ENCODE measurements at regions not wholly inside any gene's neighbourhood (a gene's known extent, or its start where the extent isn't known, plus 50 kb on each side); places are given as distances from the start of the nearest gene placed in this dataset.

DNA sequence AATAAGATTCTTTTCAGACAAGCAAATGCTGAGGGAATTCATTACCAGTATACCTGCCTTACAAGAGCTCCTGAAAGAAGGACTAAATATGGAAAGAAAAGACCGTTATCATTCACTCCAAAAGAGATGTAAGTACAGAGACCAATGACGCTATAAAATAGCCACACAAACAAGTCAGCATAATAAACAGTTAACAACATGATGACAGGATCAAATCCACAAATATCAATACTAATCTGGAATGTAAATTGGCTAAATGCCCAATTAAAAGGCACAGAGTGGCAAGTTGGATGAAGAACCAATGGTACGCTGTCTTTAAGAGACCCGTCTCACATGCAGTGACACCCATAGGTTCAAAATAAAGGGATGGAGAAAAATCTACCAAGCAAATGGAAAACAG lies 349.6 kb upstream of the MPDZ start:
- no peak for DNase-seq

DNA sequence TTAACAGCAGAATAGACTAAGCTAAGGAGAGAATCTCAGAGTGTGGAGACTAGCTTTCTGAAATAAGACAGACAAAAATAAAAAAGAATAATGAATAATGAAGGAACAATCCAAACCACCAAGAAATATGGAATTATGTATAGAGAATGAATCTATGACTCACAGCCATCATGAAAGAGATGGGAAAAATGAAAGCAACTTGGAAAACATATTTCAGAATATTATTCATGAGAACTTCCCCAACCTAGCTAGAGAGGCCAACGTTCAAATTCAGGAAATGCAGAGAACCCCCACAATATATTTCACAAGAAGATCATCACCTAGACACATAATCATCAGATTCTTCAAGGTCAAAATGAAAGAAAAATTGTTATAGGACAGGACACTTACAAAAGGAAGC lies 349.0 kb upstream of the MPDZ start:
- DNase-seq, result peak; percentile 62

DNA sequence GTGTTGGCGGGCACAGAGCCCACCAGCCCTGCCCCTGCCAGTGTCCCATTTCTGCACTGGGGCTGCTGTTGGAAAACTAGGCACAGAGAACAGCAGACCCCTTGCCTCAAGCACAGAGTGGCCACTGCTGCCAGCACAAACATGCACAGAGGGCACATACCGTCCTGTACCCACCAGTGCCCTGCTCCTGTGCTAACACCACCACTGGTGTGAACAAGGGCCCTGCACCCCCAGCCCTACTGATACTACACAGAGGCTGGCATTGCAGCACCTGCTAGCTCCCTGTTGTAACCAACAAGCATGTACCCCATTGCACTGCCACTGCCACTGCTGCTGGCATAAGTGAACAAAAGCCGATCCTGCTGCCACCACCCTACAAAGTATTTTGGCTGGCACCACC lies 348.0 kb upstream of the MPDZ start:
- DNase-seq, result no peak

DNA sequence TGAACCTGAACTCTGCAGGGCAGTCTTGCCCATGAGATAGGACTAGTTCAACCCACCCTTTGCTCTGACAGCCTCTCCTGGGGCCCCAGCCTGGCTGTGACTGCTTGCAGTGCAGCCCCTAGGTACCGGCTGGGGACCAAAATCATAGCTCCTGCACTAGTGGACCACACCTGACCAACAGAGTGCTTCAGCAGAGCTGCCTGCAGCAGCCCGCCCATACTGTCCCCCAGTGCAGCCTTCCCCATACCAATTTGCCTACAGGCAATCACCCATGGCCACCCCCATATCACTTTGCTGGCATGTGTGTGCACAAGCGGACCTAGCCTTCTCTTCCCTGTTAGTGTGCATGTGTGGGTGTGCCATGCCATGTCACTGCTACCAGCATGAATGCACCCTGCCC lies 347.6 kb upstream of the MPDZ start:
- DNase-seq, result no peak

DNA sequence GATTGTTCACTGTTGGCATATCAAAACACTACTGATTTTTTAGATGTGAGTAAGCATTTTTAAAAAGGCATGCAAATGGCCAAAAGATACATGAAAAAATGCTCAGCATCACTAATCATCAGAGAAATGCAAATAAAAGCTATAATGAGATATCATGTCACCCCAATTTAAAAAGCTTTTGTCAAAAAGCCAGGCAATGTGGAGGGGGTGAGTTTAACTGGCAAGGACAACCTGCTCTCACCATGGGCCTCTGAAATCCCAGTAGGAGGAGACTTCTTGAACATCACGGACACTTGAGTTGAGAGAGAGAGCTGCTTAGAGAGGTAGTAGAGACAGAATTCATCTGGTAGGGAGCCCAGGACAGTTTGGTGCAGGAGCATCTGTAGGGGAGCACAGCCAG lies 347.1 kb upstream of the MPDZ start:
- no peak for DNase-seq

DNA sequence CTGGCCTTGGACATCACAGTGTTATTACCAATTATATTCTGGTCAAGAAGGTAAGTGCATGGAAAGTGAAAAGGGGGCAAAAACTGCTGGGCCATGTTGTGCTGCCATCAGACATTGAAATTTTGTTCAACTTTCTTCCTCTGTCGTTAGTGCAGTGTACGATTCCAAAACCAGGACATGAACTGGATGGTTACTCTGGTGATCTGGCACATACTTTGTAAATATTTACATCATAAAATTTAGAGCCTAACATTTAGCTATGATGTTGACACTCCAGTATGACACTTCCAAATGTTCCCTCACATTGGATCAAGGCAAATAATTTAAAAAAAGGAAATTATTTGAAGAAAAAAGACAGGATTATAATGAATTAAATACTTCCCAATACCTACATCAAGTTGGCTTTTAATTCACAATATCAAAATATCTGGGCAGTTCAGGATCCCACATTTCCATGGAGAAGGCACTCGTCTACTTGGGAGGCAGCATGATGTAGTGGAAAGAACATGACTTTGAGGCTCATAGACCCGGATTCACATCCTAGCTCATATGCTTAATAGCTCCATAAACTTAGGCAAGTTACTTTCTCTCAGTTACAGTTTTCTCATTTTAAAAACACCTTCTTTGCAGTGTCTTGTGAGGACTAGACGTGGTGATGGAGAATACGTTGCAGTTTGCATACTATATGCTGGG lies 342.5 kb upstream of the MPDZ start:
- DNase-seq, result no peak

DNA sequence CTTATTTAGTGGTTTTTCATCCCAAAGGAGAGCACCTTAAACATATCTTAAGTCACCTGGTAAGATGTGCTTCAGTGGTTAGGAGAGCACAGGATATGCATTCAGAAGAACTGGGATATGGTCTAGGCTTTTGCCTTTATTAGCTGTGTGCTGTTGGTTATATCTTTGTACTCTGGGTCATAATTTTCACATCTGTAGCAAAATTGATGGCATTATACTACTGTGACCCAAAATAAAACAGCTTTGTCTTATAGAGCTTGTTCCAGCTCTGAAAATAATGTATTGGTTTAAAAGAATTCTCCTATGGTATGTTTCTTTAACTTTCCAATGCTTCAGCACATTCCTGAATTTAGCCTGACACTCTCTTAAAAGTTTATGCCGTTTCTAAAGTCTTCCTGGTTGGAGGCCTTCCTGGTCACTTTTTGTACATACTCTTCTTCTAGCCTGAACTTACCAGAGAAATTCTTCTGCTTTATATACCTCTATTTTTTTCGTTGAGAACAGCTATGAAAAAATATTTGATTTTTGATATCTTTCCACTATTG lies 337.1 kb upstream of the MPDZ start:
- no peak for DNase-seq

DNA sequence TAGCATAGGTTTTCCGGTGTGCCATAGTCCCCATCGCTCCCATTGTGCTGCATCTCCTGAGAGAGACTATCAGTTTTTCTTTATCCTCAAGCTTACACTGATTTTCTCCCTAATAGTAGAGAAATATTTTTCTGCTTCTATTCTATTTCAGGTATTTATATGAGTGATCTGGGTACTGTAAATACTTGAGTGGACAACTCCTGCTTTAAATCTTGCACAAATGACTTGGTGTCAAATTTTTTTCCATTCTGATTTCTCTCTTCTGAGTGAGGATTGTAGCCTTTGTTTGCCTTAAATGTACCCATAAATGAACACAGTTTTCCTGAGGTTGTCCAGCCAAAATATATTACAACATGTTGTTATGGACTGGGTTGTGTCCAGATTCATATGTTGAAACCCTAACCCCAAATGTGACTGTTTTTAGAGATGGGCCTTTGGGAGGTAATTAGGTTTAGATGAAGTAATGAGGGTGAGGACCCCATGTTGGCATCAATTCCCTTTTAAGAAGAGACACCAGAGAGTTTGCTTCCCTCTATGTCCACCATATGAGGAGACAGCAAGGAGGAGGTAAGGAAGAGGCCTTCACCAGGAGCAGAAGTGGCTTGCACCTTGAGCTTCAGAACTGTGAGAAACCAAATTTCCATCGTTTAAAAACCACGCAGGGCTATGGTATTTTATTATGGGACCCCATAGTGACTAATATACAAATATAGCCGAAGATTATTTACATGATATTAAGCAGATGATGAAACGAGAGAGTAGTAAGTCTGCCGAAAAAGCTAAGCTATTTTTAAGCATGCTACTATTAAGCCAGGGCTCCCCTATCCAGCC lies 336.4 kb upstream of the MPDZ start:
- DNase-seq, result no peak

DNA sequence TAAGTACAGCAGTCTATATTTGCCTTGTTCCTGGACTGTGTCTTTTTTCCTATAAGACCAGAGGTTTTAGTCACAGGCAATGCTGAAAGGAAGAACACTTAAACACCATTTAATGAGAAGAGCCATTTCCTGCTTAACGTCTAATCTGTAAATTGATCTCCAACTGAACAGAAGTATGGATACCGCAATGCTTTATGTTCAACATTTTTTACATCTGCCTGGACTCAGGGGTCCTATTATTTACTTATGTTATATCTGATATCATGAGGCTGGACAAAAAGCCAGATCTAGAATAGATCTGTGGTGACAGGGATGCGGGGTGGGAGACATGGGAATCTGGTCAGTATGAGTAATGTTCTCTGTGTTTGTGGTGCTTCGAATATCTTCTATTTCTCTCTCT lies 334.6 kb upstream of the MPDZ start:
- DNase-seq, result peak; percentile 7

DNA sequence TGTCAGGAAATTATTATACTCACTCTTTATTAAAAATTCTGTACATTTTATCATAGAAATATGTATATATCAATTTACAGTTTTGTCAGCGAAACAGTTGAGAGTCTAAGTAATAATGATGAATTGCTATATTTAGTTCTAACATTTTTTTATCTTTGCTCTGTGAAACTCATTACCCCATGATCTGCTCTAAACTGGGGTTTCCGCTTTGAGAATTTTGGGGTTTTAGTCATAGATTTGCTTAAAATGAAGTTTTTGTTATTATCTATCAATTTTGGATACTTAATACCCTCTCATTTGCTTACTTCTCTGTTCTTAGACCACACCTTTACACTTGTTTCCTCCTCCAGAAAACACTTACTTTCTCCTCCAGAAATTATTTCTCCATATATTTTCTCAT lies 333.8 kb upstream of the MPDZ start:
- DNase-seq, result no peak

DNA sequence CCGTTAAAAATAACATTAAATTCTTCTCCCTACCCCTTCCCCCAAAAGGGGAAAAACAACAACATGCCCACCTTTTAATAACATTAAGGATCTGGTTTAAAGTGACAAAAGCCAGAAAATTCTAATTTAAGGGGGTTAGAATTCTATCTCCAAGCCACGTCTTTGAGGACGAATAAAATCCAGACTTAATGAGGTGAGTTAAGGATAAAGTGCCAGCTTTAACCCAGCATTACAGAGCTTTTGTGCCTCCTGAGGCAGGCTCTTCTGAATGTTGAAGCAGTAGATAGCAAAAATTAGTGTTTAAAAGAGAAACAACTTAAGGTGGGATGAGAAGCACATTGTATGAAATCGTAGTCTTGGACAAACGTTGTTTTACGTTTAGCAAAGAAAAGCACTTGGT lies 329.0 kb upstream of the MPDZ start:
- DNase-seq, result no peak

DNA sequence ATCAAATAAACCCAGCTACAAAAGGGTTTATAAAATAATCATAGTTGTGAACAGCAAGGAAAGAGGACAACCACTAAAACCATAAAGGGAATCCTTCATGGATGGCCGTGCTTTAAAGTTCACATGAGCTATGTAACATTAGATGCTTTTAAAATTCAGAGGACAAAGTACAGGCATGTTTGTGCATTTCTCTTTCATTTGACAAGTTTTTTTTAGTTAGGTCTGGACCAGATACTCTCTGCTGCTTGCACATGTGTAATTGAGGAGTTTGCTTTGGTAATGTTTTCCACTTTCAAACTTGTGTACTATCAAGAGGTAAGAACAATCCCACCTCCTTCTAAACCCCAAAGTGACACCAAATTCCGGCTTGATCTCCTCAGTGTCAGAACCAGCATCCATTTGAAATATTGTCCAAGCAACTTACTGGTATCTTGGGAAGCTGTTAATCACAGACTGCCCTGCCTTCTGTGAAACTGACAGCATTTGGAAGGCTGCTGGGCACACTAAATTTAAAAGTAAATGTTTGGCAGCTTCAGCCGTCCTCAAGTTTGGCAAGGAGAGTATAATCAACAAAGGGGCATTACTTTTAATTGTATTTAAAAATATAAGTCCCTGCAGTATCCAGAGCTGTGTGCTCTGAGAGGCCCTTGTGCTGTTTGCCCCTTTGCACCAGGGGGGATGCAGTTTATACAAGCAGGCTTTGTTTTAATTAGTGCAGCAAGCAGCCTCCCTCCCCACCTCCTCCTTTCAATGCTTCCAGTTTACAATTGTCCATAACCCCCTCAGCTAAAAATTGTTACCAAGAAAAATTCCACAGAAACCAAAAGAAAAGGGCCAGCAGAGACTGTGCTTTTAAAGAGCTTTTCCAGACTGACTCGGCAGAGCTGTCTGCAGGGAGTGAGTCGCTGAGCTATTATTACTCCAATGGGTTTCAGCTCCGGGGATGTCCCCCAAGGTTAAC lies 328.3 kb upstream of the MPDZ start:
- peak; percentile 58 for DNase-seq

DNA sequence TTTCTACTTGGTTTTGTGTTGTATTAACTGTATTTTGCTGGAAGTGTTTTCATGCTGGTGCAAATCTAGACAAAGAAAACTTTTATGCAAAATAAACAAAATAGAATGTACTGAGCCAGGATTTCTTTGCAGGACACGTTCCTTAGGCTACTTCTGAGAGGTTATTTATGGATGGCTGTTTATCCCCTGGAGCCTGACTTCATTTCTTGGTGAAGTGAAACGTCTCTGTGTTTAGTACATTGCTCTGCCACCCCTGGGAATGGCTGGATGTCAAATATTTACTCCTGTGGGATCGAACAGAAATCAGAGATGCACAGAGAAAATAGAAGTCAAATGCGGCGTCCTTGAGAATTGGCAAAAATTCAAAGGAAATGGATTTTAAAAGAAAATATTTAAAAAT lies 327.1 kb upstream of the MPDZ start:
- no peak for DNase-seq

DNA sequence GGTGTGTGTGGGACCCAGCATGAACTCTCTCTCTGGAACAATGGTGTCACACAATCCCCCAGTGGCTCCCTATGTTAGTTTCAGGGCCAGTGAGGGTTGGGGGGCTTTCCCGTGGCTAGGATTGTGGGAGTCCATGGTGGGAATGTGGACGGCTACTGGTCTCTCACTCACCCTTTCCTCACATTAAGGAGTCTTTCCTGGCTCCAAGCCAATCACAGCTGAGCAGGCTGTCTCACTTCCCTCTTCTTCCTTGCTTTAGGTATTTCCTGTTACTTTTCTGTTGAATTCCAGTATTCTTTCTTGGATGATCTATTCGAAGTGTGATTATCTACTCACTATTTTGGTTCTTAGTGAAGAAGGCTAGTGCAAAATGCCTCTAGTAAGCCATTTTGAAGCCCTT lies 324.4 kb upstream of the MPDZ start:
- DNase-seq, result peak; percentile 55

DNA sequence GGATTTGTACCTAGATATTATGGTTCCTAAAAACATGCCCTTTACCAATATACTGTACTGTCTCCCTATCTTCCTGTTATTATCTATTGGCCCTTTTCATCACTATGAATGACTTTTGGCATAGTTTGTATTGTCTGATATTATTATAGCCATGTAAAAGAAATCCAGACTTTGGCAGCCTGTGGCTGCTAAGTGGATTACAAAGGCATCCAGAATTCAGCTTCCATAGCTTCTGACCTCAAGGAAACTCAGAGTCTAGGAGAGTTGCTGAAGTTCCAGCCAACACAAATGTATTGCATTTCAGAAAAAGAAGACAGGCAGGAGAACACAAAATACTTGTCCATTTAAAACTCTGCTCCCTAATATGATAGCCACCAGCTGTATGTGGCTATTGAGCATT lies 319.2 kb upstream of the MPDZ start:
- no peak for DNase-seq

DNA sequence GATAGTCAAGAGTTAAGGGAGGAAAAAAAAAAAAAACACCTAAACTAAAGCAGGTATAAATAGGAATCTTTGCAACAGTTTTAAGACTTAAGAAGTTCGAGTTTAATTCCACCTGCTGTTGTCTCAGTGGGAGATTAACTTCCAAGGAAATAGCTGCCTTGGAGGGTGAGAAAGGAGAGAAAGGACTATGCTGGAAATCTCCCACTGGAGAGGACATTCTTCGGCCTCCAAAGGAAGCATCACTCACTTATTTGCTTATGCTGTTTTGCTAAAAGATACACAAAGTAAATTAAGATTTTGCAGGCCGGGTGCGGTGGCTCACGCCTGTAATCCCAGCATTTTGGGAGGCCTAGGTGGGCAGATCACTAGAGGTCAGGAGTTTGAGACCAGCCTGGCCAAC lies 317.9 kb upstream of the MPDZ start:
- DNase-seq, result no peak

DNA sequence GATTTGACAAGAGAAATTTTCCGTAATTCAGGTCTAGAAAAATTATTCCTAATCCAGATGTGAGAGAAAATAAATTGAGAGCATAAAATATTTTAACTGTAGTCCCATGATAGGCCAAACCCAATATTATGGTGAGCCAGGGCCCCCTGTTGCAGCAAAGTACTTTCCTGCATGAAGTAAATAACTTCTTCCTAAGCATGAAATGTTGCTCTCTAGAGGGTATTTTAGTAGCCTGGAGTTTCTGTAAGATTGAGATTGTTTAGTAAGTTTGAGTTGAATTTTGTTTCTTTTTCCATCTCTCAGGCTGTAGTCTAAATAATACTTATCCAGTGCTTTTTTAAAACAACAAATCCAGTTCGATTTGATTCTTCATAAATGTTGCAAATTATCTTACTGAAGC lies 317.5 kb upstream of the MPDZ start:
- no peak for DNase-seq

DNA sequence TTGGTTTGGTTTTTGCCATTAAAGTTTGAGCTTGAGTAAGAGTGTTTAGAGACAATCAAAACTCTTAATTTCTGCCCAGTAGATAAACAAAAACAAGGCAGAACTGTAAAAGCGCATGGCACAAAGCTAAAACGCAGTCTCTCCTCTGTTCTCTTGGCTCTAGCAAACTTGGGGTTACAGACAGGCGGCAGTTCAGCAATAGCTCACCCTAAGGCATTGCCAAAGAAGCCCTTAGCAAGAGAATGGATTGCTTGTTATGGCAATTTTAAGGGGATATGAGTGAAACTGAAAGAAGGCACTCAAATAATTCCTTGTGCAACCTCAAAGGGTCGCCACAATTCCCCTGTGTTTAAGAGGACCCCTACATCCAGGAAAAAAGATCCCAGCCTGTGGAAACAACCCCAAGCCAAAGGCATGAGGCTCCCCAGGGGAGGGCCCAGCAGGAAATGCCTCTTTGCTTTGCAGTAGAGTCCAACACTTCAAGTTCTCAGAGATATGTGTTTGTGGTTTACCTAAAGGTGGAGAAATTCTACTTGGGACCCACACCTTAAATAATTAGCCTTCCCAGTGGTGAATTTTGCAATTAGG lies 317.0 kb upstream of the MPDZ start:
- no peak for DNase-seq

DNA sequence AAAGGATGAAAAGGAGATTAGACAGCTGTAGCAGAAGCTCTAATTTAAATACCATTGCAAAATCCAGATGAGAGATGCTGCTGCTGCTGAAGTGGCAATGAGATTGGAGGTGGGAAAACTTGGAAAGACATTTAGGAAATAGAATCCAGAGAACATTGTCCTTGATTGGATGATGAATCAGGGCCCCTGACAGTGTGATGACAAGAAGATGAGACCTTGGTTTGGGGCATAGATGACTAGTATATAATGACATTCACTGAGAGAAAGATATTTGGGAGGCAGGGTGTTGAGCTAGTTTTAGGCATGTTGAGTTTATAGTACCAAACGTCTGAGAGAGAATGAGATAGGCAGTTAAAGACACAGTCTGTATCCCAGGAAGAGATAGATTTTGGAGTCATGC lies 311.5 kb upstream of the MPDZ start:
- peak; percentile 74 for DNase-seq

DNA sequence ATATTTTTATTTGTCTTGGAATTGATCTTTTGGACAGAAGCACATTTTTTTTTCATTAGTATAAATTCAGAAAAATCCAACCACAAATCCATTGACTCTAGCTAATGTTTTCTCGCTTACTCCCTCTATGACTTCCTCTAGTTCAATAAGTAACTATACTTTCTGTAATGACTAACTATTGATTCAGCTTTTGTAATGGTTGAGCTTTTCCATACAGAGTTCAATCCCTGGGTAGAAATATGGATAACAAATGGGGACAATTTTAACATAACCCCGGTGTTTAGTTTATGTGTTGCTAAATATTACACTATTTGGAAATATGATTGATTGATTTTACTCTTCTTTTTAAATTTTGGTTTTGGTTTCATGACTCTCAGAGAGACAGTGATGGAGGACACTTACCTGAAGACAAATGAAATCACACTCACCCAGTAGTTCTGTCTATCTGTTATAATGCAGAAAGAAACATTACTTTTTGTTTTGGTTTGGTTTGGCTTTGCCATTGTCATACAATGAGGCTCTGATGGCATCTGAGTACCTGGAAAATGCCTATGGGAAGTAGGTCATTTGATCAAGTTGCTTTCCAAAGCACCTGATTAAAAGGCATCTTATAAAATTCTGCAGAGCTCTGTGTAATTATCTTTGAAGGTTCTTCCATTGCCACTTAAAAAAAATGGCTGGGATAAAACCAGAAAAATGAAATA lies 309.7 kb upstream of the MPDZ start:
- no peak for DNase-seq

DNA sequence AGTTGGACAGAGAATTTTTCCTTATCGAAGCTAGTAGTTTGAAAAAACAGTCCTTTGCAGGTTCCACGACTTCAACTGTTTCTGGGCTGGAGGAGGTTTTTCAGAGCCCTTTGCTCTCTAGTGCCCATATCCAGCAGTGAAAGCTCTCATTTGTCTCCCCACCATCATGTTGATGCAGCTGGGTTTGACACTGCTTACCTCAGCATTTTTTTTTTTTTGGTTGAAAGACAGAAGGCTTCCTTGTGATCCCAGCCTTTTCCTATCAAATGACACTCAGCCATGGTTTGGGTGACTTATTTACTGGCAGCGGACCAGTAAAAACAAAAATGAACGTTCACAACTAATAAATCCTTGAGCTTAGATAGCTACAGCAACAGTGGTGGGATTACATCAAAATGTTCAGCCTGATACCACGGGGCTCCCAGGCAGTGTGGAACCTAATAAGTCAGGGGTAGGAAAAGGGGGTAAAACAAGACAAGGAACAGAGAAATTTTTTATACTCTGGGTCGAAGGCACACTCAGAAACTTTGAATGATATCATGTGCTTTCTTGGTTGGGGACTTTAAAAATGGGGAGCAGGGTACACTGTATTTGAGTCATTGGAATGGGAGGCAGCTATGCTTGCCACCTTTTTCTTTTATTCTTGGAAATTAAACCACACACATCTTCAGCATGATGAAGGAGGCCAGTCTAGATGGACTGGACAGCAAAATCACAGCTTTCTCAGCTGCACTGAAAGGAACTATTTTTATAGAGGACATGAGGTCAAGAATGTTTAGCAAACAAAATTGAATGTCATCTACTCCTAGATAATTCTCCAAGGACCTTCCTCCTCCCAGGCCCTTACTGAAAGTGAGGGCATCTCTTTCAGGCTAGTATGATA lies 308.9 kb upstream of the MPDZ start:
- peak; percentile 66 for DNase-seq

All from fibroblast of skin of right biceps (primary cell).